GM13976 (cell line): ENCODE measurements at regions not wholly inside any gene's neighbourhood (a gene's known extent, or its start where the extent isn't known, plus 50 kb on each side); places are given as distances from the start of the nearest gene placed in this dataset.

Source experiments
- DNase-seq: peaks from one replicate; pipeline ENCODE4 v3.0.0; 2012; ENCODE audit warnings: low spot score
- CTCF ChIP-seq: IDR thresholded peaks from 2 replicates; pipeline ENCODE4 v1.5.1; 2012; ENCODE audit warnings: borderline replicate concordance, mild to moderate bottlenecking; ENCODE audit not compliant: insufficient read depth; ENCODE audit errors: extremely low read depth, missing control alignments, control extremely low read depth
- in situ Hi-C: fragments of 300-500 bp; cut with MboI; formaldehyde crosslinking; loops from one replicate; pipeline ENCODE4 v1.12.0; 2022; ENCODE audit warnings: low sequenced_read_pairs, mixed read lengths, inconsistent platforms; ENCODE audit not compliant: unreplicated experiment

GRCh38 chr2:144654523-144654922 is 134.6 kb upstream of the ZEB2 start:
- no peak for TF ChIP-seq CTCF
- DNase-seq, result no peak

GRCh38 chr2:144650907-144651306 is 131.0 kb upstream of the ZEB2 start:
- no peak for TF ChIP-seq CTCF
- in situ Hi-C loops, result no loop called here
- DNase-seq, result no peak

More at GRCh38 chr2:144654523-144654922, 134.6 kb upstream of the ZEB2 start:
- in situ Hi-C loops, result no loop called here

- in situ Hi-C loops, result no loop called here
- no peak for DNase-seq
These were observed 129.0 kb upstream of the ZEB2 start for GRCh38 chr2:144648837-144649465.

GRCh38 chr2:144645083-144645778 is 125.3 kb upstream of the ZEB2 start:
- in situ Hi-C loops, result no loop called here

More at GRCh38 chr2:144648837-144649465, 129.0 kb upstream of the ZEB2 start:
- no peak for TF ChIP-seq CTCF

GRCh38 chr2:144644549-144644948 is 124.6 kb upstream of the ZEB2 start:
- no peak for TF ChIP-seq CTCF
- DNase-seq, result no peak
- in situ Hi-C loops, result no loop called here

More at GRCh38 chr2:144645083-144645778, 125.3 kb upstream of the ZEB2 start:
- no peak for DNase-seq
- TF ChIP-seq CTCF, result no peak

GRCh38 chr2:144643537-144644336 is 123.8 kb upstream of the ZEB2 start:
- no peak for DNase-seq
- TF ChIP-seq CTCF, result no peak
- in situ Hi-C loops, result no loop called here
